ENCODE measurements at regions not wholly inside any gene's neighbourhood (a gene's known extent, or its start where the extent isn't known, plus 50 kb on each side); places are given as distances from the start of the nearest gene placed in this dataset.

GRCh38 chr3:148629006-148629405, 68.7 kb upstream of the AGTR1 start:
- Histone ChIP-seq H3K36me3 (no peaks in the 10 kb centered on the region), H3K4me3 (no peak overlapping the region), H3K27me3 (no peaks in the 10 kb centered on the region), H3K27ac (replicated peaks in 1 of 4) (no peak overlapping the region), H3K4me1 (no peaks in the 10 kb centered on the region), H3K9me3 (no peaks in the 10 kb centered on the region)
- TF ChIP-seq POLR2A (IDR thresholded peaks at IDR 0.05; ENCODE audit: low read depth) (no peak), POLR2AphosphoS5 (IDR thresholded peaks at IDR 0.05) (no peak)
- DNase-seq (ENCODE audit: extremely low spot score), result no peak
- WGBS, result 86% methylated on average over 1 of the region's 1 CpG
- intact Hi-C loops (cut with DNase I), result no loop called here

GRCh38 chr3:148631124-148631903, 66.4 kb upstream of the AGTR1 start:
- 80% methylated on average over 6 of the region's 6 CpGs for WGBS
- TF ChIP-seq EP300 (IDR thresholded peaks at IDR 0.05) (no peak), CTCF (IDR thresholded peaks at IDR 0.05) (peak in 2 of 3 experiments; percentile 17 to 43)
- H3K27ac ChIP-seq (replicated peaks in 1 of 4), result no peak overlapping the region
- H3K4me1 ChIP-seq, result no peaks in the 10 kb centered on the region
- no peaks in the 10 kb centered on the region for H3K27me3 ChIP-seq
- H3K9me3 ChIP-seq, result no peaks in the 10 kb centered on the region
- DNase-seq (ENCODE audit: extremely low spot score), result no peak
- intact Hi-C loops (cut with DNase I), result loop anchor here (10.0 kb wide), 1 partner anchor 237 kb away; no protein-coding TSS in a partner anchor
- H3K4me3 ChIP-seq, result no peak overlapping the region
- no peaks in the 10 kb centered on the region for H3K36me3 ChIP-seq

GRCh38 chr3:148641722-148642121, 56.0 kb upstream of the AGTR1 start:
- Histone ChIP-seq H3K9me3 (no peaks in the 10 kb centered on the region), H3K4me3 (no peak overlapping the region), H3K4me1 (peaks cover 0 to 18% (median 15%) of the 10 kb centered on the region in 4 donors), H3K27me3 (no peaks in the 10 kb centered on the region), H3K27ac (replicated peaks in 1 of 4) (no peak overlapping the region), H3K36me3 (no peaks in the 10 kb centered on the region)
- no peak for TF ChIP-seq POLR2A (IDR thresholded peaks at IDR 0.05; ENCODE audit: low read depth)
- TF ChIP-seq CTCF (IDR thresholded peaks at IDR 0.05), result no peak
- no peak for TF ChIP-seq POLR2AphosphoS5 (IDR thresholded peaks at IDR 0.05)
- no peak for TF ChIP-seq EP300 (IDR thresholded peaks at IDR 0.05)
- 75% methylated on average over 2 of the region's 2 CpGs for WGBS
- DNase-seq (ENCODE audit: extremely low spot score), result no peak
- intact Hi-C loops (cut with DNase I), result no loop called here

GRCh38 chr3:148642214-148642613, 55.5 kb upstream of the AGTR1 start:
- H3K27me3 ChIP-seq, result no peaks in the 10 kb centered on the region
- H3K27ac ChIP-seq (replicated peaks in 1 of 4), result no peak overlapping the region
- no peaks in the 10 kb centered on the region for H3K9me3 ChIP-seq
- intact Hi-C loops (cut with DNase I), result no loop called here
- no peak overlapping the region for H3K4me3 ChIP-seq
- DNase-seq (ENCODE audit: extremely low spot score), result no peak
- peaks cover 0 to 18% (median 15%) of the 10 kb centered on the region in 4 donors for H3K4me1 ChIP-seq
- TF ChIP-seq POLR2AphosphoS5 (IDR thresholded peaks at IDR 0.05) (no peak), CTCF (IDR thresholded peaks at IDR 0.05) (no peak), EP300 (IDR thresholded peaks at IDR 0.05) (no peak)
- no peaks in the 10 kb centered on the region for H3K36me3 ChIP-seq

GRCh38 chr3:148642616-148643015, 55.1 kb upstream of the AGTR1 start:
- Histone ChIP-seq H3K4me1 (peaks cover 0 to 18% (median 15%) of the 10 kb centered on the region in 4 donors), H3K9me3 (no peaks in the 10 kb centered on the region), H3K27me3 (no peaks in the 10 kb centered on the region), H3K27ac (replicated peaks in 1 of 4) (peak overlapping the region in 2 of 4 donors; percentile 23 to 38), H3K4me3 (no peak overlapping the region), H3K36me3 (no peaks in the 10 kb centered on the region)
- no peak for DNase-seq (ENCODE audit: extremely low spot score)
- WGBS, result 81% methylated on average over 2 of the region's 2 CpGs
- TF ChIP-seq POLR2A (IDR thresholded peaks at IDR 0.05; ENCODE audit: low read depth) (no peak), CTCF (IDR thresholded peaks at IDR 0.05) (no peak), POLR2AphosphoS5 (IDR thresholded peaks at IDR 0.05) (no peak), EP300 (IDR thresholded peaks at IDR 0.05) (no peak)
- intact Hi-C loops (cut with DNase I), result no loop called here
